ENCODE measurements at regions not wholly inside any gene's neighbourhood (a gene's known extent, or its start where the extent isn't known, plus 50 kb on each side); places are given as distances from the start of the nearest gene placed in this dataset.
A peak's percentile ranks its signal among the peaks of the same experiment; 100 is the strongest.

DNA sequence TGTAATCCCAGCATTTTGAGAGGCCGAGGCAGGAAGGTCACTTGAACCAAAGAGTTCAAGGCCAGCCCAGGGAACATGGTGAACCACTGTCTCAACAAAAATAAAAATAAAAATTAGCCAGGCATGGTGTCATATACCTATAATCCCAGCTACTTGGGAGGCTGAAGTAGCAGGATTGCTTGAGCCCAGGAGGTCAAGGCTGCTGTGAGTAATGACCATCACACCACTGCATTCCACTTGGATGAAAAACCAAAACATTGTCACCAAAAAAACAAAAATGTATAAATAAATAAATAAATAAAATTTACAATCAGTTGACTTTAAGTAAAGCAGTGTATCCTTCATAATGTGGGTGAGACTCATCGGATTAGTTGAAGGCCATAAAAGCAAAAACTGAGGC, 541.4 kb downstream of the CSNK1G3 start:
- no peak overlapping the region for H3K27ac ChIP-seq
- no peak for TF ChIP-seq POLR2A (IDR thresholded peaks at IDR 0.05)
- TF ChIP-seq, protein P1, sequence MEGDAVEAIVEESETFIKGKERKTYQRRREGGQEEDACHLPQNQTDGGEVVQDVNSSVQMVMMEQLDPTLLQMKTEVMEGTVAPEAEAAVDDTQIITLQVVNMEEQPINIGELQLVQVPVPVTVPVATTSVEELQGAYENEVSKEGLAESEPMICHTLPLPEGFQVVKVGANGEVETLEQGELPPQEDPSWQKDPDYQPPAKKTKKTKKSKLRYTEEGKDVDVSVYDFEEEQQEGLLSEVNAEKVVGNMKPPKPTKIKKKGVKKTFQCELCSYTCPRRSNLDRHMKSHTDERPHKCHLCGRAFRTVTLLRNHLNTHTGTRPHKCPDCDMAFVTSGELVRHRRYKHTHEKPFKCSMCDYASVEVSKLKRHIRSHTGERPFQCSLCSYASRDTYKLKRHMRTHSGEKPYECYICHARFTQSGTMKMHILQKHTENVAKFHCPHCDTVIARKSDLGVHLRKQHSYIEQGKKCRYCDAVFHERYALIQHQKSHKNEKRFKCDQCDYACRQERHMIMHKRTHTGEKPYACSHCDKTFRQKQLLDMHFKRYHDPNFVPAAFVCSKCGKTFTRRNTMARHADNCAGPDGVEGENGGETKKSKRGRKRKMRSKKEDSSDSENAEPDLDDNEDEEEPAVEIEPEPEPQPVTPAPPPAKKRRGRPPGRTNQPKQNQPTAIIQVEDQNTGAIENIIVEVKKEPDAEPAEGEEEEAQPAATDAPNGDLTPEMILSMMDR (IDR thresholded peaks at IDR 0.05): no peak
- H3K36me3 ChIP-seq: no peaks in the 10 kb centered on the region
- H3K9me3 ChIP-seq: no peaks in the 10 kb centered on the region
- peaks cover 0 to 5% (median 0%) of the 10 kb centered on the region in 4 donors for H3K4me1 ChIP-seq
- no peaks in the 10 kb centered on the region for H3K27me3 ChIP-seq
- no peak overlapping the region for H3K4me3 ChIP-seq
- no peak for DNase-seq

GRCh38 chr5:124052201-124052600, 540.2 kb downstream of the CSNK1G3 start:
- Histone ChIP-seq H3K4me3 (no peak overlapping the region), H3K9me3 (no peaks in the 10 kb centered on the region), H3K36me3 (no peaks in the 10 kb centered on the region), H3K27ac (no peak overlapping the region), H3K4me1 (no peaks in the 10 kb centered on the region), H3K27me3 (no peaks in the 10 kb centered on the region)
- TF ChIP-seq, protein P1 (IDR thresholded peaks at IDR 0.05): no peak
- TF ChIP-seq POLR2A (IDR thresholded peaks at IDR 0.05): no peak
- DNase-seq: no peak

- no peaks in the 10 kb centered on the region for H3K27me3 ChIP-seq
- H3K9me3 ChIP-seq: no peaks in the 10 kb centered on the region
- H3K4me3 ChIP-seq: no peak overlapping the region
- DNase-seq: no peak
- no peaks in the 10 kb centered on the region for H3K4me1 ChIP-seq
- TF ChIP-seq, protein P1 (IDR thresholded peaks at IDR 0.05): no peak
- TF ChIP-seq POLR2A (IDR thresholded peaks at IDR 0.05): no peak
- H3K27ac ChIP-seq: no peak overlapping the region
- no peaks in the 10 kb centered on the region for H3K36me3 ChIP-seq
Observed at GRCh38 chr5:124050120-124050770, 538.3 kb downstream of the CSNK1G3 start.

DNA sequence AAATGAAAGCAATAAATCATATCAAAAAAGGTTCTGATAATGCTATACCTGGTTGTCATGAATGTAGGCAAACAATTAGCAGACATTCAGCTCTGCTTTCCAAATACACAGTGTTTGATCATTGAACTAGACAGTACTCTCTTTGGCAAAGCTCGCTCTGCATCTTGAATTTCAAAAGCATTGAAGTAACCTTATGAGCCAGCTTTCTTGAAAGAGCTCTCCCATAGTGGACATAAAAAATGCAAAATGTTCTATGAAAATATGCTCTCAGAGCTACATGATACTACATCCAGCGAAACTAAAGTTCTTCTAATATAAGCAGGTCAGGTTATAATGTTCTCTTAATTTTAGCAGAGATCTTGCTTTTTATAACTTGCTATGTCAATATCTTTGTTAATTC, 533.4 kb downstream of the CSNK1G3 start:
- no peaks in the 10 kb centered on the region for H3K4me1 ChIP-seq
- H3K27me3 ChIP-seq: no peaks in the 10 kb centered on the region
- DNase-seq: no peak
- no peaks in the 10 kb centered on the region for H3K9me3 ChIP-seq
- H3K36me3 ChIP-seq: no peaks in the 10 kb centered on the region
- no peak for TF ChIP-seq POLR2A (IDR thresholded peaks at IDR 0.05)
- TF ChIP-seq, protein P1 (IDR thresholded peaks at IDR 0.05): no peak
- H3K27ac ChIP-seq: no peak overlapping the region
- no peak overlapping the region for H3K4me3 ChIP-seq

DNA sequence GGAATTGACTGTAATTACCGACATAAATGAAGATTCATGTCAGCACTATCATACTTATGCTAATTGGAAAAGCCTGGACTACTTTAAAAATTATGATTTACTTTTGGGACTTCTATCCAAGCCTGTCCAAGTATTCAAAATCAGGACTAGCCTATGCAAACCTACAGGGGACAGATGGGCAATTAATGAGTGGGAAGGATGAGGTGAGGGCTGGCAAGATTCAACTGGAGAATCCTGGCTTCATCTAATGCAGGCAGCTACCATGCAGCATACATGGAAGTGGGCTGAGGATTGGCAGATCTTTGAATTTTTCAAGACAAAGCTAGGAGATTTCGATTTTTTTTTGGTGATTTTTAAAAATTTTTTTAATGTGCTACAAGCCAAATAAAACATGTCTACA, 532.6 kb downstream of the CSNK1G3 start:
- H3K27me3 ChIP-seq: no peaks in the 10 kb centered on the region
- no peaks in the 10 kb centered on the region for H3K36me3 ChIP-seq
- no peak overlapping the region for H3K27ac ChIP-seq
- no peaks in the 10 kb centered on the region for H3K4me1 ChIP-seq
- no peak overlapping the region for H3K4me3 ChIP-seq
- TF ChIP-seq, protein P1 (IDR thresholded peaks at IDR 0.05): no peak
- no peak for TF ChIP-seq POLR2A (IDR thresholded peaks at IDR 0.05)
- no peaks in the 10 kb centered on the region for H3K9me3 ChIP-seq
- no peak for DNase-seq

GRCh38 chr5:124043456-124043855, 531.5 kb downstream of the CSNK1G3 start:
- DNase-seq: no peak
- Histone ChIP-seq H3K36me3 (no peaks in the 10 kb centered on the region), H3K9me3 (no peaks in the 10 kb centered on the region), H3K4me1 (no peaks in the 10 kb centered on the region), H3K4me3 (no peak overlapping the region), H3K27ac (no peak overlapping the region), H3K27me3 (no peaks in the 10 kb centered on the region)
- TF ChIP-seq, protein P1 (IDR thresholded peaks at IDR 0.05): peak in 2 of 6 experiments; percentile 14 to 16
- TF ChIP-seq POLR2A (IDR thresholded peaks at IDR 0.05): no peak
